CD4-positive, alpha-beta T cell (primary cell): ENCODE measurements at regions not wholly inside any gene's neighbourhood (a gene's known extent, or its start where the extent isn't known, plus 50 kb on each side); places are given as distances from the start of the nearest gene placed in this dataset.
"Not testable (repeated sequence)": the region's sequence is repeated elsewhere in the genome, so short reads cannot be mapped to it uniquely, and the experiment has no call there.

Source experiments
- ATAC-seq: fragments of 200-7000 bp; cut with Tn5 transposase; one replicate; pipeline ENCODE4 v1.10.0; 2022; ENCODE audit warnings: mild to moderate bottlenecking; ENCODE audit not compliant: poor library complexity
- CTCF ChIA-PET: fragments of 350-600 bp; sonication (Branson Sonifier 250); formaldehyde crosslinking; loops from one replicate; lab custom pipeline; 2021; ENCODE audit warnings: antibody characterized with exemption, inconsistent platforms; lab: Charles Lee
- POLR2A ChIA-PET: fragments of 350-600 bp; sonication (Branson Sonifier 250); formaldehyde crosslinking; loops from one replicate; lab custom pipeline; 2021; ENCODE audit warnings: antibody characterized with exemption, inconsistent platforms; lab: Charles Lee
- DNase-seq, 14 experiments: peaks; one replicate each; pipeline ENCODE4 v3.0.0-alpha.2; 2013 to 2020; ENCODE audit warnings: mixed read lengths in 2 of 14
- H3K27ac ChIP-seq, 2 donors: one replicate each; pipeline versions ENCODE4 v1.5.1 to v1.7.0; 2013; ENCODE audit warnings: low read length in 2 of 2, low read depth in 1 of 2, mild to moderate bottlenecking in 1 of 2
- H3K27me3 ChIP-seq, 2 experiments: 1 replicate in 1 of 2; 2 replicates in 1 of 2; pipeline versions ENCODE4 v1.6.1 to v1.7.0; 2013; ENCODE audit warnings: low read length in 2 of 2, control low read depth in 1 of 2, mild to moderate bottlenecking in 1 of 2, moderate library complexity in 1 of 2; ENCODE audit not compliant: insufficient read depth in 2 of 2, control insufficient read depth in 1 of 2
- H3K36me3 ChIP-seq: one replicate; pipeline ENCODE4 v1.6.1; 2013; ENCODE audit warnings: low read length, control low read depth; ENCODE audit not compliant: insufficient read depth
- H3K4me1 ChIP-seq: one replicate; pipeline ENCODE4 v1.6.1; 2013; ENCODE audit warnings: low read length, control low read depth; ENCODE audit not compliant: insufficient read depth
- H3K4me3 ChIP-seq: one replicate; pipeline ENCODE4 v1.5.1; 2013; ENCODE audit warnings: mild to moderate bottlenecking, low read length, moderate library complexity
- H3K9me3 ChIP-seq, 2 experiments: 1 replicate in 1 of 2; 2 replicates in 1 of 2; pipeline versions ENCODE4 v1.6.1 to v1.7.0; 2013; ENCODE audit warnings: low read length in 2 of 2, mild to moderate bottlenecking in 2 of 2, control low read depth in 1 of 2, moderate library complexity in 1 of 2; ENCODE audit not compliant: control insufficient read depth in 1 of 2, insufficient read depth in 1 of 2
- H3K27ac Mint-ChIP-seq: one replicate; pipeline ENCODE4 v1.8.0; 2020; ENCODE audit warnings: mixed read lengths
- H3K27me3 Mint-ChIP-seq: one replicate; pipeline ENCODE4 v1.8.0; 2021; ENCODE audit warnings: mixed read lengths
- H3K36me3 Mint-ChIP-seq: one replicate; pipeline ENCODE4 v1.8.0; 2021; ENCODE audit warnings: low read depth, mixed read lengths
- H3K4me1 Mint-ChIP-seq: one replicate; pipeline ENCODE4 v1.8.0; 2021; ENCODE audit warnings: low read depth, mixed read lengths
- H3K4me3 Mint-ChIP-seq: one replicate; pipeline ENCODE4 v1.8.0; 2020; ENCODE audit warnings: mild to moderate bottlenecking, mixed read lengths
- H3K9me3 Mint-ChIP-seq: one replicate; pipeline ENCODE4 v1.8.0; 2020; ENCODE audit warnings: mixed read lengths
- intact Hi-C, 2 experiments: fragments of 100-400 bp; cut with DNase I in 1 of 2; cut with micrococcal nuclease in 1 of 2; formaldehyde crosslinking; loops; one replicate each; pipeline versions ENCODE4 v1.15.1 to v1.9.0; 2023 to 2025; cut with DNase I, micrococcal nuclease
- TF ChIP-seq, protein P1 (sequence below): fragments of 200-600 bp; IDR thresholded peaks from one replicate; pipeline ENCODE4 v1.8.0; 2022; ENCODE audit warnings: antibody characterized with exemption, mild to moderate bottlenecking

DNA sequence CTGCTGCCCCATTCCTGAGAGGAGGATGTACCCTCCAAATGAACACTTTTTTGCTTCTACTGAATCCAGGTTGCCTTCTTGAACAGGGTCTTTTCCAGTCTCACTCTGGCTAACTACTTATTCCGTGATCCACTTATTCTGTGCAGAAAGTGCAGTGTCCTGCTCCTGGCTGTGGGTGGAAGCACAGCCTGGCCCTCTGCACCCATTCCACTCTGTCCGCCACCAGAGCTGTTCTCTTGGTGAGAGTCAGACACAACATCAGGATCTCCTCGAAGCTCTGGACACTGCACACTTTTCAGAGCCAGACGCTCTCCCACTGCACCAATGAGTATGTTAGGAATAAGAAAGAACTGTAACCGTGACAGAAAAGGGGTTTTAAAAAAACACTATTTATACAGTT, 174.2 kb downstream of the MCHR2 start:
- ATAC-seq (no peak), DNase-seq (no peak)
- TF ChIP-seq, protein P1, sequence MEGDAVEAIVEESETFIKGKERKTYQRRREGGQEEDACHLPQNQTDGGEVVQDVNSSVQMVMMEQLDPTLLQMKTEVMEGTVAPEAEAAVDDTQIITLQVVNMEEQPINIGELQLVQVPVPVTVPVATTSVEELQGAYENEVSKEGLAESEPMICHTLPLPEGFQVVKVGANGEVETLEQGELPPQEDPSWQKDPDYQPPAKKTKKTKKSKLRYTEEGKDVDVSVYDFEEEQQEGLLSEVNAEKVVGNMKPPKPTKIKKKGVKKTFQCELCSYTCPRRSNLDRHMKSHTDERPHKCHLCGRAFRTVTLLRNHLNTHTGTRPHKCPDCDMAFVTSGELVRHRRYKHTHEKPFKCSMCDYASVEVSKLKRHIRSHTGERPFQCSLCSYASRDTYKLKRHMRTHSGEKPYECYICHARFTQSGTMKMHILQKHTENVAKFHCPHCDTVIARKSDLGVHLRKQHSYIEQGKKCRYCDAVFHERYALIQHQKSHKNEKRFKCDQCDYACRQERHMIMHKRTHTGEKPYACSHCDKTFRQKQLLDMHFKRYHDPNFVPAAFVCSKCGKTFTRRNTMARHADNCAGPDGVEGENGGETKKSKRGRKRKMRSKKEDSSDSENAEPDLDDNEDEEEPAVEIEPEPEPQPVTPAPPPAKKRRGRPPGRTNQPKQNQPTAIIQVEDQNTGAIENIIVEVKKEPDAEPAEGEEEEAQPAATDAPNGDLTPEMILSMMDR, result no peak
- Mint-ChIP-seq H3K4me3 (no peak overlapping the region), H3K27ac (no peak overlapping the region), H3K36me3 (no peaks in the 10 kb centered on the region), H3K9me3 (no peaks in the 10 kb centered on the region), H3K4me1 (peaks cover 8% of the 10 kb centered on the region), H3K27me3 (peaks cover 57% of the 10 kb centered on the region)
- H3K27me3 ChIP-seq, result peaks cover 4 to 11% of the 10 kb centered on the region in 2 experiments
- ChIA-PET CTCF (no interaction called here), POLR2A (no interaction called here)
- no peaks in the 10 kb centered on the region for H3K36me3 ChIP-seq
- no peak overlapping the region for H3K27ac ChIP-seq
- intact Hi-C loops, result no loop called here
- no peak overlapping the region for H3K4me3 ChIP-seq
- H3K4me1 ChIP-seq, result no peaks in the 10 kb centered on the region
- H3K9me3 ChIP-seq, result no peaks in the 10 kb centered on the region

DNA sequence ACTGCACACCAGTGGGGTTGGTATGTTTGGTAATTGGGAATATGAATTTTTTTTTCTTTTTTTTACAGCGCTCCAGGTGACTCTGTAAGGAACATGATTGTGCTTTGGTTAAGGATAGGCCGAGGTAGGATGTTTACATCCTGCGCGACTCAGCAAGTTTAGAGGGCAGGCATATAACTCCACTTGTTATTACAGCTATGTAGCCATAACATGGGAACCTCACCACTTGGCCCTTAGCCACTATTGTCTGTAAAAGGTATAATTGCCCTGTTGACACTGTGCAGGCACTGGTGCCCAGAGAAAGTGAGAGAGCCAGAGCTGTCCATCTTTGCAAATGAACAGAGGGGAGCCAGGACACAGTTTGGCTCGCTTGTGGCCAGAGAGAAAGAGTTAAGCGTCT, 172.9 kb downstream of the MCHR2 start:
- CTCF ChIA-PET, result no interaction called here
- DNase-seq, result no peak
- H3K9me3 ChIP-seq, result no peaks in the 10 kb centered on the region

DNA sequence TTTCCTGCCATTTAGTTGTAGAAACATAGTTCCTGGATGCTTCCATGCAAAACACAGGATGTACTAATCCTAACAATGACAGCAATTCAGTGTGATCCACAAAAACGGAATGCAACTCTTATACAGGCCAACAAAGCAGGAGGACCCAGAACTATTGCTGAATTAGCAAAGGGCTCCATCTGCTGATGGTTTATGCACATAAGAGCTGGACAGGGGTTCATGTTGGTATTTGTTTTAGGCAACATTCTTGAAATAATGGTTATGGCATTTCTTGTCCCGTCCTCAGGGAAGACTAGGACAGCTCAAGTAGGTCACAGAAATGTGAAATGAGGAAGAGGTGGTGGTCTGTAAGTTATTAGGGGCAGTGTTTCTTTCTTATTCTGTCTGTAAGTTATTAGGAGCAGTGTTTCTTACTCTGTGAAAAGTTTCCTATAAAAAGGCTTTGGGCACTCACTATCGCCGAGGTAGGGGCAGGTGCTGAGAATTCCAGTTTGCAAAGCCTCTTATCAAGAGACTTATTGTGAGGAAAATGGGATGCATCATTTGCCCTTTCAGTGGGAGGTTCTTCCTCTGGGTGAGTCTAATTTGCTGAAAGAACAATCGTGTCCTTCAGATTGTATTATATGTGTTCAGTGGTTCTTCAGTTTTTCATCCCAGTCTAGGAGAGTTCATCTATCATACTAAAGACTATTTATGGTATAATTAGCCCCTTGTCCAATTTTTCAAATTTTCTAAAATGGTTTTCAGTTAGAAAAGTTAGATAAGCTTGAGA, 171.1 kb downstream of the MCHR2 start:
- intact Hi-C loops, result no loop called here
- DNase-seq, result peak in 4 of 14 experiments; percentile 2 to 52 (median 42)
- Mint-ChIP-seq H3K9me3 (no peaks in the 10 kb centered on the region), H3K27ac (no peak overlapping the region), H3K4me1 (peaks cover 8% of the 10 kb centered on the region), H3K4me3 (peak overlapping the region; percentile 68), H3K27me3 (peaks cover 43% of the 10 kb centered on the region), H3K36me3 (no peaks in the 10 kb centered on the region)
- Histone ChIP-seq H3K4me1 (no peaks in the 10 kb centered on the region), H3K36me3 (no peaks in the 10 kb centered on the region), H3K27me3 (peaks cover 4 to 11% of the 10 kb centered on the region in 2 experiments), H3K9me3 (no peaks in the 10 kb centered on the region), H3K4me3 (no peak overlapping the region), H3K27ac (no peak overlapping the region)
- POLR2A ChIA-PET, result no interaction called here
- no peak for ATAC-seq
- TF ChIP-seq, protein P1, result no peak
- CTCF ChIA-PET, result interaction anchor here (0.7 to 1.6 kb wide), 2 partner anchors 8 to 235 kb away, joined by 3 to 4 read pairs; no protein-coding TSS in a partner anchor

More for the DNA sequence above, 172.9 kb downstream of the MCHR2 start:
- peaks cover 4 to 11% of the 10 kb centered on the region in 2 experiments for H3K27me3 ChIP-seq
- Mint-ChIP-seq H3K4me1 (peaks cover 8% of the 10 kb centered on the region), H3K27ac (no peak overlapping the region), H3K36me3 (no peaks in the 10 kb centered on the region), H3K27me3 (peaks cover 57% of the 10 kb centered on the region), H3K9me3 (no peaks in the 10 kb centered on the region), H3K4me3 (no peak overlapping the region)
- no peak overlapping the region for H3K27ac ChIP-seq
- no peak overlapping the region for H3K4me3 ChIP-seq
- no peaks in the 10 kb centered on the region for H3K4me1 ChIP-seq
- intact Hi-C loops, result no loop called here
- TF ChIP-seq, protein P1, result no peak
- POLR2A ChIA-PET, result no interaction called here
- H3K36me3 ChIP-seq, result no peaks in the 10 kb centered on the region
- no peak for ATAC-seq

DNA sequence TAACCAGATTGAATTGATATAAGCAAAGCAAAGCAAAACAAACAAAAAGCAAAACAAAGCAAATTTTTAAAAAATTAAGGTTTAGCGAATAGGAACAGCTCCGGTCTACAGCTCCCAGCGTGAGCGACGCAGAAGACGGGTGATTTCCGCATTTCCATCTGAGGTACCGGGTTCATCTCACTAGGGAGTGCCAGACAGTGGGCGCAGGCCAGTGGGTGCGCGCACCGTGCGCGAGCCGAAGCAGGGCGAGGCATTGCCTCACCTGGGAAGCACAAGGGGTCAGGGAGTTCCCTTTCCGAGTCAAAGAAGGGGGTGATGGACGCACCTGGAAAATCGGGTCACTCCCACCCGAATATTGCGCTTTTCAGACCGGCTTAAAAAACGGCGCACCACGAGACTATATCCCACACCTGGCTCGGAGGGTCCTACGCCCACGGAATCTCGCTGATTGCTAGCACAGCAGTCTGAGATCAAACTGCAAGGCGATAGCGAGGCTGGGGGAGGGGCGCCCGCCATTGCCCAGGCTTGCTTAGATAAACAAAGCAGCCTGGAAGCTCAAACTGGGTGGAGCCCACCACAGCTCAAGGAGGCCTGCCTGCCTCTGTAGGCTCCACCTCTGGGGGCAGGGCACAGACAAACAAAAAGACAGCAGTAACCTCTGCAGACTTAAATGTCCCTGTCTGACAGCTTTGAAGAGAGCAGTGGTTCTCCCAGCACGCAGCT, 170.3 kb downstream of the MCHR2 start:
- H3K27me3 ChIP-seq, result peaks cover 4 to 11% of the 10 kb centered on the region in 2 experiments
- H3K27ac ChIP-seq, intact Hi-C loops, H3K4me1 Mint-ChIP-seq, H3K36me3 ChIP-seq, H3K4me1 ChIP-seq, H3K36me3 Mint-ChIP-seq, H3K27ac Mint-ChIP-seq, H3K4me3 ChIP-seq, ATAC-seq, H3K9me3 ChIP-seq, H3K9me3 Mint-ChIP-seq, POLR2A ChIA-PET: not testable (repeated sequence)
- peak in 3 of 14 experiments; percentile 5 to 6 (median 5) for DNase-seq
- Mint-ChIP-seq H3K4me3 (peak overlapping the region; percentile 58), H3K27me3 (peaks cover 40% of the 10 kb centered on the region)
- CTCF ChIA-PET, result interaction anchor here (1.6 kb wide), 1 partner anchor 235 kb away, joined by 4 read pairs; no protein-coding TSS in a partner anchor
